Astrocyte (in vitro differentiated cells and primary cell): ENCODE measurements at regions not wholly inside any gene's neighbourhood (a gene's known extent, or its start where the extent isn't known, plus 50 kb on each side); places are given as distances from the start of the nearest gene placed in this dataset.
A peak's percentile ranks its signal among the peaks of the same experiment; 100 is the strongest.

Experiments
- DNase-seq: peaks from one replicate; pipeline ENCODE4 v3.0.0-alpha.2; 2010; ENCODE audit warnings: low read depth
- FAIRE-seq: peaks from 2 replicates; lab custom pipeline; 2011; peaks lifted over from hg19 to GRCh38; lab: Jason Lieb, UNC
- H2AFZ ChIP-seq: 2 replicates; pipeline ENCODE4 v1.6.0; 2012; ENCODE audit warnings: low read depth, low read length, inconsistent platforms
- H3K27ac ChIP-seq: 2 replicates; pipeline ENCODE4 v1.5.1; 2011; ENCODE audit warnings: low read depth, low read length, inconsistent platforms
- H3K27me3 ChIP-seq: 2 replicates; pipeline ENCODE4 v1.6.0; 2011; ENCODE audit warnings: low read length, inconsistent platforms; ENCODE audit not compliant: insufficient read depth
- H3K36me3 ChIP-seq: 2 replicates; pipeline ENCODE4 v1.5.1; 2011; ENCODE audit warnings: low read length, inconsistent platforms; ENCODE audit not compliant: insufficient read depth
- H3K4me1 ChIP-seq: 2 replicates; pipeline ENCODE4 v1.5.1; 2011; ENCODE audit warnings: low read length, inconsistent platforms; ENCODE audit not compliant: insufficient read depth
- H3K4me2 ChIP-seq: 2 replicates; pipeline ENCODE4 v1.6.0; 2012; ENCODE audit warnings: low read length, inconsistent platforms
- H3K4me3 ChIP-seq: 2 replicates; pipeline ENCODE4 v1.5.1; 2011; ENCODE audit warnings: low read depth, mild to moderate bottlenecking, low read length, inconsistent platforms; ENCODE audit not compliant: insufficient read depth
- H3K79me2 ChIP-seq: 2 replicates; pipeline ENCODE4 v1.6.0; 2012; ENCODE audit warnings: mild to moderate bottlenecking, low read length, inconsistent platforms; ENCODE audit not compliant: insufficient read depth
- H3K9ac ChIP-seq: 2 replicates; pipeline ENCODE4 v1.6.0; 2012; ENCODE audit warnings: mild to moderate bottlenecking, low read length, inconsistent platforms
- H3K9me3 ChIP-seq: 2 replicates; pipeline ENCODE4 v1.5.1; 2012; ENCODE audit warnings: low read depth, mild to moderate bottlenecking, low read length, inconsistent platforms; ENCODE audit not compliant: insufficient read depth
- H4K20me1 ChIP-seq: 2 replicates; pipeline ENCODE4 v1.6.0; 2012; ENCODE audit warnings: low read length, inconsistent platforms; ENCODE audit not compliant: insufficient read depth
- H3K27ac Mint-ChIP-seq: one replicate; pipeline ENCODE4 v1.8.0; 2021; ENCODE audit warnings: mild to moderate bottlenecking, mixed read lengths; ENCODE audit not compliant: unreplicated experiment
- H3K27me3 Mint-ChIP-seq: one replicate; pipeline ENCODE4 v1.8.0; 2021; ENCODE audit warnings: low read depth, mixed read lengths; ENCODE audit not compliant: unreplicated experiment
- H3K36me3 Mint-ChIP-seq: one replicate; pipeline ENCODE4 v1.8.0; 2021; ENCODE audit warnings: low read depth, mixed read lengths; ENCODE audit not compliant: unreplicated experiment
- H3K4me1 Mint-ChIP-seq: one replicate; pipeline ENCODE4 v1.8.0; 2021; ENCODE audit warnings: low read depth, mixed read lengths; ENCODE audit not compliant: unreplicated experiment
- H3K4me3 Mint-ChIP-seq: one replicate; pipeline ENCODE4 v1.8.0; 2021; ENCODE audit warnings: mild to moderate bottlenecking, moderate library complexity, mixed read lengths; ENCODE audit not compliant: unreplicated experiment
- H3K9me3 Mint-ChIP-seq: one replicate; pipeline ENCODE4 v1.8.0; 2021; ENCODE audit warnings: mild to moderate bottlenecking, mixed read lengths; ENCODE audit not compliant: unreplicated experiment
- CTCF ChIP-seq: IDR thresholded peaks from 2 replicates; pipeline ENCODE4 v1.5.1; 2011; ENCODE audit warnings: low read depth, mild to moderate bottlenecking, inconsistent platforms, low read length, moderate library complexity; ENCODE audit not compliant: insufficient read depth
- EZH2 ChIP-seq: IDR thresholded peaks from 2 replicates; pipeline ENCODE4 v1.6.1; 2012; ENCODE audit warnings: mild to moderate bottlenecking, low read length, inconsistent platforms; ENCODE audit not compliant: insufficient read depth

GRCh38 chr3:74288761-74289160 lies 325.7 kb downstream of the CNTN3 start:
- no peaks in the 10 kb centered on the region for H3K27me3 ChIP-seq
- no peak overlapping the region for H3K9ac ChIP-seq
- no peaks in the 10 kb centered on the region for H3K4me1 ChIP-seq
- H2AFZ ChIP-seq, result no peak overlapping the region
- Mint-ChIP-seq H3K4me3 (no peak overlapping the region), H3K9me3 (no peaks in the 10 kb centered on the region), H3K27ac (no peak overlapping the region), H3K36me3 (no peaks in the 10 kb centered on the region), H3K27me3 (no peaks in the 10 kb centered on the region), H3K4me1 (no peaks in the 10 kb centered on the region)
- H3K36me3 ChIP-seq, result no peaks in the 10 kb centered on the region
- no peak for DNase-seq
- H3K27ac ChIP-seq, result no peak overlapping the region
- H4K20me1 ChIP-seq, result no peaks in the 10 kb centered on the region
- no peaks in the 10 kb centered on the region for H3K9me3 ChIP-seq
- no peak overlapping the region for H3K4me3 ChIP-seq
- TF ChIP-seq EZH2 (no peak), CTCF (no peak)
- no peak overlapping the region for H3K4me2 ChIP-seq
- H3K79me2 ChIP-seq, result no peaks in the 10 kb centered on the region
- FAIRE-seq, result no peak

GRCh38 chr3:74287557-74287956 lies 326.9 kb downstream of the CNTN3 start:
- Mint-ChIP-seq H3K9me3 (no peaks in the 10 kb centered on the region), H3K27ac (no peak overlapping the region), H3K36me3 (no peaks in the 10 kb centered on the region), H3K4me1 (no peaks in the 10 kb centered on the region), H3K27me3 (no peaks in the 10 kb centered on the region), H3K4me3 (no peak overlapping the region)
- H3K27ac ChIP-seq, result no peak overlapping the region
- H3K36me3 ChIP-seq, result no peaks in the 10 kb centered on the region
- H3K4me2 ChIP-seq, result no peak overlapping the region
- DNase-seq, result no peak
- no peak overlapping the region for H2AFZ ChIP-seq
- H3K4me3 ChIP-seq, result no peak overlapping the region
- no peak for FAIRE-seq
- no peak for TF ChIP-seq CTCF
- TF ChIP-seq EZH2, result no peak
- no peaks in the 10 kb centered on the region for H3K4me1 ChIP-seq
- H3K9ac ChIP-seq, result no peak overlapping the region
- no peaks in the 10 kb centered on the region for H3K9me3 ChIP-seq
- no peaks in the 10 kb centered on the region for H3K79me2 ChIP-seq
- H4K20me1 ChIP-seq, result no peaks in the 10 kb centered on the region
- no peaks in the 10 kb centered on the region for H3K27me3 ChIP-seq

GRCh38 chr3:74282202-74282601 lies 332.3 kb downstream of the CNTN3 start:
- DNase-seq, result peak; percentile 23
- Histone ChIP-seq H3K79me2 (no peaks in the 10 kb centered on the region), H3K36me3 (no peaks in the 10 kb centered on the region), H2AFZ (no peak overlapping the region), H3K27ac (no peak overlapping the region), H3K9ac (no peak overlapping the region), H4K20me1 (no peaks in the 10 kb centered on the region), H3K4me2 (no peak overlapping the region), H3K4me3 (no peak overlapping the region), H3K9me3 (no peaks in the 10 kb centered on the region), H3K4me1 (no peaks in the 10 kb centered on the region), H3K27me3 (no peaks in the 10 kb centered on the region)
- Mint-ChIP-seq H3K4me1 (no peaks in the 10 kb centered on the region), H3K4me3 (no peak overlapping the region), H3K27ac (no peak overlapping the region), H3K27me3 (no peaks in the 10 kb centered on the region), H3K9me3 (no peaks in the 10 kb centered on the region), H3K36me3 (no peaks in the 10 kb centered on the region)
- TF ChIP-seq EZH2, result no peak
- no peak for FAIRE-seq
